ENCODE measurements at regions not wholly inside any gene's neighbourhood (a gene's known extent, or its start where the extent isn't known, plus 50 kb on each side); places are given as distances from the start of the nearest gene placed in this dataset.
A peak's percentile ranks its signal among the peaks of the same experiment; 100 is the strongest.
"Not testable (repeated sequence)": the region's sequence is repeated elsewhere in the genome, so short reads cannot be mapped to it uniquely, and the experiment has no call there.

DNA sequence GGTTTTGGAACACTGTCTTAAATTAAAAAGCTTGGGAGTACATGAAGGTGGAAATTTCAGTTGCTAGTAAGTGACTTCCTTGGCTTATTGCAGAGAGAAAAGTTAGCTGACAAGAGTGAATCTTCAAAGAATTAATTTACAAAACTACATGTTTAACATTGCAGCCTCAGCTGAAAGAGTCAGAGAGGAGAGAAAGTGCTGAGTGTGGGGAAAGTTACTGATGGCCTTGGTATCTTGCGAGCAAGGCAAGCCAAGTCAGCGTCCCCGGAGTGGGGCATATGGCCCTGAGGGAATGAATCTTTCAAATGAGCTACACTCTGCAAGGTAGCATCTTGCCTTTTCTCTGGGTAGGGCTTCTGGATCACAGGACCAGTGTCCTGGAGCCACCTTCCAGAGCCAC lies 131.3 kb downstream of the LPIN1 start:
- H3K27ac ChIP-seq: no peak overlapping the region
- no peaks in the 10 kb centered on the region for H3K27me3 ChIP-seq
- H3K4me1 ChIP-seq: peaks cover 0 to 12% (median 2%) of the 10 kb centered on the region in 4 donors
- WGBS, 2 donors: 91 to 93% methylated on average over 3 of the region's 3 CpGs
- no peaks in the 10 kb centered on the region for H3K9me3 ChIP-seq
- DNase-seq: peak; percentile 8
- H3K4me3 ChIP-seq: no peak overlapping the region
- no peaks in the 10 kb centered on the region for H3K36me3 ChIP-seq
- TF ChIP-seq, protein P1, sequence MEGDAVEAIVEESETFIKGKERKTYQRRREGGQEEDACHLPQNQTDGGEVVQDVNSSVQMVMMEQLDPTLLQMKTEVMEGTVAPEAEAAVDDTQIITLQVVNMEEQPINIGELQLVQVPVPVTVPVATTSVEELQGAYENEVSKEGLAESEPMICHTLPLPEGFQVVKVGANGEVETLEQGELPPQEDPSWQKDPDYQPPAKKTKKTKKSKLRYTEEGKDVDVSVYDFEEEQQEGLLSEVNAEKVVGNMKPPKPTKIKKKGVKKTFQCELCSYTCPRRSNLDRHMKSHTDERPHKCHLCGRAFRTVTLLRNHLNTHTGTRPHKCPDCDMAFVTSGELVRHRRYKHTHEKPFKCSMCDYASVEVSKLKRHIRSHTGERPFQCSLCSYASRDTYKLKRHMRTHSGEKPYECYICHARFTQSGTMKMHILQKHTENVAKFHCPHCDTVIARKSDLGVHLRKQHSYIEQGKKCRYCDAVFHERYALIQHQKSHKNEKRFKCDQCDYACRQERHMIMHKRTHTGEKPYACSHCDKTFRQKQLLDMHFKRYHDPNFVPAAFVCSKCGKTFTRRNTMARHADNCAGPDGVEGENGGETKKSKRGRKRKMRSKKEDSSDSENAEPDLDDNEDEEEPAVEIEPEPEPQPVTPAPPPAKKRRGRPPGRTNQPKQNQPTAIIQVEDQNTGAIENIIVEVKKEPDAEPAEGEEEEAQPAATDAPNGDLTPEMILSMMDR (IDR thresholded peaks at IDR 0.05): no peak
- TF ChIP-seq POLR2AphosphoS5 (IDR thresholded peaks at IDR 0.05) (no peak), EP300 (IDR thresholded peaks at IDR 0.05) (no peak), POLR2A (IDR thresholded peaks at IDR 0.05) (no peak)
- intact Hi-C loops (cut with DNase I): no loop called here

DNA sequence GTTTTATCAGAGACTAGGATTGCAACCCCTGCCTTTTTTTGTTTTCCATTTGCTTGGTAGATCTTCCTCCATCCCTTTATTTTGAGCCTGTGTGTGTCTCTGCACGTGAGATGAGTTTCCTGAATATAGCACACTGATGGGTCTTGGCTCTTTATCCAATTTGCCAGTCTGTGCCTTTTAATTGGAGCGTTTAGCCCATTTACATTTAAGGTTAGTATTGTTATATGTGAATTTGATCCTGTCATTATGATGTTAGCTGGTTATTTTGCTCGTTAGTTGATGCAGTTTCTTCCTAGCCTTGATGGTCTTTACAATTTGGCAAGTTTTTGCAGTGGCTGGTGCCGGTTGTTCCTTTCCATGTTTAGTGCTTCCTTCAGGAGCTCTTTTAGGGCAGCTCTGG lies 138.8 kb downstream of the LPIN1 start:
- DNase-seq; H3K36me3 ChIP-seq; H3K27me3 ChIP-seq; H3K27ac ChIP-seq; intact Hi-C loops (cut with DNase I); H3K9me3 ChIP-seq; H3K4me1 ChIP-seq; H3K4me3 ChIP-seq: not testable (repeated sequence)
- WGBS, 2 donors: 72 to 89% methylated on average over 4 of the region's 4 CpGs

DNA sequence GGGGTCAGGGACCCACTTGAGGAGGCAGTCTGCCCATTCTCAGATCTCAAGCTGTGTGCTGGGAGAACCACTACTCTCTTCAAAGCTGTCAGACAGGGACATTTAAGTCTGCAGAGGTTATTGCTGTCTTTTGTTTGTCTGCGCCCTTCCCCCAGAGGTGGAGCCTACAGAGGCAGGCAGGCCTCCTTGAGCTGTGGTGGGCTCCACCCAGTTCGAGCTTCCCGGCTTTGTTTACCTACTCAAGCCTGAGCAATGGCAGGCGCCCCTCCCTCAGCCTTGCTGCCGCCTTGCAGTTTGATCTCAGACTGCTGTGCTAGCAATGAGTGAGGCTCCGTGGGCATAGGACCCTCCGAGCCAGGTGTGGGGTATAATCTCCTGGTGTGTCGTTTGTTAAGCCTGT lies 140.5 kb downstream of the LPIN1 start:
- H3K4me1 ChIP-seq; H3K4me3 ChIP-seq; H3K36me3 ChIP-seq; H3K27ac ChIP-seq; H3K27me3 ChIP-seq; intact Hi-C loops (cut with DNase I); DNase-seq; H3K9me3 ChIP-seq: not testable (repeated sequence)
- 36 to 79% methylated on average over 8 of the region's 8 CpGs for WGBS, 2 donors

DNA sequence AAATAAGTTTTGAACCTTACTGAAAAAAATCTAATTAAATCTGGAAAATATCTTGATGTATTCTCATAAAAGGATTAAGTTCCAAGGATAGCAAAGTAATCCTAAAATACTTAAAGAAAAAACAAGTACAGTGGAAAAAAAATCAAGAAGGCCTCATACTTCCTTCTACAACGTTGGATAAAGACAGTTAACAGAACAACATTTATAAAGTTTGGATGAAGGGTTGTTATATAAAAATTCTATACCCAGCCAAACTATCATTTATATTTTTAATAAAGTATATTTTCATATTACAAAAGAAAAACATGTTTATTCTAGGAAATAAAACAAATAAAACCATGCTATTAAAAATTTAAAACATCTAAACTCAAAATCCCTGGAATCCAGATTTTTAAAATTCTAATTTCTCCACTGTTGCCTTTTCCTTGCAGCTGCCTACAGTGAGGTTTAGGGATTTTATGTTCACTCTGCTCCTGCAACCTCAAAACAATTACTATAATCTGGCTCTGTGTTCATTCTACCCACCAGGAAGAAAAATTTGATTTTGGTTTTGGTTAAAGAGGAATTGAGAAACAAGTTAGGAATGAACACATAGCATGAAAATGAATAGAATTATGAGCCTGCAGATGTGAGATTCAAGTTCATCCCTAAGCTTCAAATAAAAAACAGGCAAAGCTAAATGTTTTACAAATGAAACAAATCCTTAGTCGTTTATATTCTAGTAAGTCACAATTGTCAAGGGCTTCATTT lies 142.8 kb downstream of the LPIN1 start:
- H3K27me3 ChIP-seq: no peaks in the 10 kb centered on the region
- no peaks in the 10 kb centered on the region for H3K36me3 ChIP-seq
- H3K9me3 ChIP-seq: peaks cover 0 to 9% (median 0%) of the 10 kb centered on the region in 4 donors
- no peak overlapping the region for H3K27ac ChIP-seq
- no peak overlapping the region for H3K4me3 ChIP-seq
- intact Hi-C loops (cut with DNase I): no loop called here
- no peaks in the 10 kb centered on the region for H3K4me1 ChIP-seq
- 69 to 74% methylated on average over 2 of the region's 2 CpGs for WGBS, 2 donors
- TF ChIP-seq EP300 (IDR thresholded peaks at IDR 0.05) (no peak), POLR2AphosphoS5 (IDR thresholded peaks at IDR 0.05) (no peak), POLR2A (IDR thresholded peaks at IDR 0.05) (no peak)
- DNase-seq: no peak

DNA sequence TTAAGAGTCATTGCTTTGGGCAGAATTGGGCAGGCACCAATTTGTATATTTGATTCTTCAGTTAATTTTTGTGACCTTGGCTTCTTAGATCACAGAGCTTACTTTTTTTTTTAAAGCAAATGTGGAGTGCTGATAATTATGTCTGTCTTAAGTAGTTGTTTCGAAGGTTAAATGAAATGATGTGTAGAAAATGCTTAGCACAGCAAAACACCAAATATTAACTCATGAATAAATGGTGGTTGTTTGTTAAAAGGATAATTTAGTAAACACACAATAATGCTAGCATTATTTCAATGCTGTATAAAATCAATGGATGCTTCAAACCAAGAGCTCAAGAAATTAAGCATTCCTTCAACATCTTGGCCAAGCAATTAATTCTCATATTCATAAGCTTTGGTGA lies 143.4 kb downstream of the LPIN1 start:
- no peak overlapping the region for H3K4me3 ChIP-seq
- no peak for DNase-seq
- intact Hi-C loops (cut with DNase I): no loop called here
- H3K4me1 ChIP-seq: no peaks in the 10 kb centered on the region
- 72 to 91% methylated on average over 1 of the region's 1 CpG for WGBS, 2 donors
- no peak overlapping the region for H3K27ac ChIP-seq
- TF ChIP-seq POLR2AphosphoS5 (IDR thresholded peaks at IDR 0.05) (no peak), POLR2A (IDR thresholded peaks at IDR 0.05) (no peak), EP300 (IDR thresholded peaks at IDR 0.05) (no peak)
- TF ChIP-seq, protein P1 (IDR thresholded peaks at IDR 0.05): no peak
- H3K27me3 ChIP-seq: no peaks in the 10 kb centered on the region
- H3K9me3 ChIP-seq: peaks cover 0 to 9% (median 0%) of the 10 kb centered on the region in 4 donors
- H3K36me3 ChIP-seq: no peaks in the 10 kb centered on the region

DNA sequence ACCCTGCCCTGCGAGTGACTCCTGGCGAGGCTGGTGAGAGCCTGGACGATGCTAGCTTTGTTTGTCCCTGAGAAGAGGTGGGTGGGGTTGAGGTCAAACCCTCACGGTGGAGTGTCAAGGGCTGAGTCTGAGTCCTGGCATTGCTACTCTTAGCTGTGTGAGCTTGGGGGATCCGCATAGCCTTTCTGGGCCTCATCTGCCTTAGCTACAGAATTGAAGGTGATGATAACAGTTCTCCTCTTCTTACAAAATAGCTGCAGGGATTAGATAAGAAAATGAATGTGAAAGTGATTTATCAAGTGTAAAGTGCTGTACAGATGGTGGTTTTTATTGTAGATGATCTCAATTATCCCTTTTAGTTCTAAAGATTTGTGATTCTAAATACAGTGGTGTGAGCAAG lies 144.6 kb downstream of the LPIN1 start:
- intact Hi-C loops (cut with DNase I): no loop called here
- H3K9me3 ChIP-seq: peaks cover 0 to 9% (median 0%) of the 10 kb centered on the region in 4 donors
- no peaks in the 10 kb centered on the region for H3K36me3 ChIP-seq
- no peak overlapping the region for H3K27ac ChIP-seq
- no peaks in the 10 kb centered on the region for H3K4me1 ChIP-seq
- TF ChIP-seq POLR2A (IDR thresholded peaks at IDR 0.05): no peak
- TF ChIP-seq, protein P1 (IDR thresholded peaks at IDR 0.05): no peak
- TF ChIP-seq EP300 (IDR thresholded peaks at IDR 0.05): no peak
- no peak for TF ChIP-seq POLR2AphosphoS5 (IDR thresholded peaks at IDR 0.05)
- no peaks in the 10 kb centered on the region for H3K27me3 ChIP-seq
- no peak for DNase-seq
- no peak overlapping the region for H3K4me3 ChIP-seq
- 41 to 74% methylated on average over 5 of the region's 5 CpGs for WGBS, 2 donors
